ENCODE measurements at regions not wholly inside any gene's neighbourhood (a gene's known extent, or its start where the extent isn't known, plus 50 kb on each side); places are given as distances from the start of the nearest gene placed in this dataset.
A peak's percentile ranks its signal among the peaks of the same experiment; 100 is the strongest.
"Not testable (repeated sequence)": the region's sequence is repeated elsewhere in the genome, so short reads cannot be mapped to it uniquely, and the experiment has no call there.

- no peak for DNase-seq
Measured at GRCh38 chr16:23013484-23013883, 135.8 kb downstream of the USP31 start.

- no peak for DNase-seq
Measured at GRCh38 chr16:23009075-23009474, 140.2 kb downstream of the USP31 start.

- DNase-seq: no peak
Measured at GRCh38 chr16:23008041-23008440, 141.2 kb downstream of the USP31 start.

- no peak for DNase-seq
Measured at GRCh38 chr16:23006380-23006779, 142.9 kb downstream of the USP31 start.

GRCh38 chr16:23005951-23006350 is 143.3 kb downstream of the USP31 start:
- DNase-seq: no peak

GRCh38 chr16:22989598-22989997 is 159.7 kb downstream of the USP31 start:
- no peak for DNase-seq

- no peak for DNase-seq
Measured at GRCh38 chr16:22983614-22984013, 165.6 kb downstream of the USP31 start.

GRCh38 chr16:22980514-22980913 is 166.6 kb downstream of the HS3ST2 start:
- not testable (repeated sequence) for DNase-seq

- DNase-seq: no peak
Measured at GRCh38 chr16:22979038-22979437, 165.1 kb downstream of the HS3ST2 start.

GRCh38 chr16:22977294-22977697 is 163.3 kb downstream of the HS3ST2 start:
- peak; percentile 35 for DNase-seq

- no peak for DNase-seq
Measured at GRCh38 chr16:22973522-22973921, 159.6 kb downstream of the HS3ST2 start.

- no peak for DNase-seq
Measured at GRCh38 chr16:22971346-22971924, 157.5 kb downstream of the HS3ST2 start.

- peak; percentile 59 for DNase-seq
Measured at GRCh38 chr16:22970209-22970865, 156.4 kb downstream of the HS3ST2 start.

- DNase-seq: peak; percentile 32
Measured at GRCh38 chr16:22969567-22969966, 155.6 kb downstream of the HS3ST2 start.

GRCh38 chr16:22968931-22969330 is 155.0 kb downstream of the HS3ST2 start:
- DNase-seq: no peak

GRCh38 chr16:22967521-22968095 is 153.6 kb downstream of the HS3ST2 start:
- no peak for DNase-seq
